CD14-positive monocyte (primary cell): ENCODE measurements at regions not wholly inside any gene's neighbourhood (a gene's known extent, or its start where the extent isn't known, plus 50 kb on each side); places are given as distances from the start of the nearest gene placed in this dataset.

Experiments used
- DNase-seq, 3 donors: peaks; one replicate each; pipeline ENCODE4 v3.0.0-alpha.2; 2011 to 2022
- H2AFZ ChIP-seq: 2 replicates; pipeline ENCODE4 v1.6.0; 2012; ENCODE audit warnings: mild to moderate bottlenecking, low read depth, low read length, inconsistent platforms; ENCODE audit not compliant: insufficient read depth, poor library complexity, severe bottlenecking
- H3K27ac ChIP-seq, 2 donors: 1 replicate in 1 of 2; 2 replicates in 1 of 2; pipeline ENCODE4 v1.5.1; 2012 to 2013; ENCODE audit warnings: low read length in 2 of 2, control low read depth in 1 of 2, inconsistent platforms in 1 of 2, low read depth in 1 of 2, mild to moderate bottlenecking in 1 of 2
- H3K27me3 ChIP-seq, 2 donors: one replicate each; pipeline versions ENCODE4 v1.6.0 to v1.6.1; 2011 to 2013; ENCODE audit warnings: low read length in 2 of 2; ENCODE audit not compliant: control insufficient read depth in 2 of 2, insufficient read depth in 2 of 2
- H3K36me3 ChIP-seq, 2 donors: replicated peaks in 1 of 2; 1 replicate in 1 of 2; 2 replicates in 1 of 2; pipeline versions ENCODE4 v1.5.1 to v1.6.1; 2012 to 2013; ENCODE audit warnings: low read length in 2 of 2, control low read depth in 1 of 2, inconsistent platforms in 1 of 2, mild to moderate bottlenecking in 1 of 2; ENCODE audit not compliant: insufficient read depth in 2 of 2, control insufficient read depth in 1 of 2
- H3K4me1 ChIP-seq, 2 donors: 1 replicate in 1 of 2; 2 replicates in 1 of 2; pipeline versions ENCODE4 v1.5.1 to v1.6.1; 2012 to 2013; ENCODE audit warnings: low read length in 2 of 2, control low read depth in 1 of 2, inconsistent platforms in 1 of 2, mild to moderate bottlenecking in 1 of 2, moderate library complexity in 1 of 2; ENCODE audit not compliant: insufficient read depth in 2 of 2, control insufficient read depth in 1 of 2
- H3K4me2 ChIP-seq: replicated peaks from 2 replicates; pipeline ENCODE3; 2012; ENCODE audit warnings: low read length, moderate library complexity, mild to moderate bottlenecking; ENCODE audit not compliant: poor library complexity, severe bottlenecking; ENCODE audit errors: extremely low read depth
- H3K4me3 ChIP-seq, 3 experiments: fragments of 200-600 bp in 1 of 3; sonication (generic) in 1 of 3; replicated peaks in 1 of 3; 1 replicate in 2 of 3; 2 replicates in 1 of 3; pipeline ENCODE4 v1.5.1; 2011 to 2013; ENCODE audit warnings: low read length in 3 of 3, mild to moderate bottlenecking in 3 of 3, control low read depth in 2 of 3, low read depth in 2 of 3, inconsistent platforms in 1 of 3, moderate library complexity in 1 of 3
- H3K79me2 ChIP-seq: 2 replicates; pipeline ENCODE4 v1.6.0; 2012; ENCODE audit warnings: mild to moderate bottlenecking, control low read depth, inconsistent platforms, low read length, moderate library complexity; ENCODE audit not compliant: insufficient read depth
- H3K9ac ChIP-seq: 2 replicates; pipeline ENCODE4 v1.6.0; 2017; ENCODE audit warnings: low read length, mild to moderate bottlenecking; ENCODE audit not compliant: insufficient read depth, poor library complexity, severe bottlenecking
- H3K9me3 ChIP-seq, 2 donors: replicated peaks in 1 of 2; 1 replicate in 1 of 2; 2 replicates in 1 of 2; pipeline versions ENCODE4 v1.5.1 to v1.6.1; 2012 to 2013; ENCODE audit warnings: low read length in 2 of 2, control low read depth in 1 of 2; ENCODE audit not compliant: control insufficient read depth in 1 of 2, insufficient read depth in 1 of 2
- H4K20me1 ChIP-seq: 2 replicates; pipeline ENCODE4 v1.6.0; 2012; ENCODE audit warnings: mild to moderate bottlenecking, low read length, control low read depth, moderate library complexity; ENCODE audit not compliant: insufficient read depth
- H3K27ac Mint-ChIP-seq, 7 donors: one replicate each; pipeline ENCODE4 v1.8.0; 2020; ENCODE audit warnings: mild to moderate bottlenecking in 7 of 7, mixed read lengths in 7 of 7, moderate library complexity in 6 of 7, inconsistent platforms in 2 of 7
- H3K27me3 Mint-ChIP-seq, 3 donors: one replicate each; pipeline ENCODE4 v1.8.0; 2021 to 2022; ENCODE audit warnings: low read depth in 3 of 3, mild to moderate bottlenecking in 3 of 3, mixed read lengths in 3 of 3, moderate library complexity in 3 of 3, inconsistent platforms in 1 of 3
- H3K36me3 Mint-ChIP-seq, 2 donors: one replicate each; pipeline ENCODE4 v1.8.0; 2020; ENCODE audit warnings: mixed read lengths in 2 of 2, inconsistent platforms in 1 of 2, mild to moderate bottlenecking in 1 of 2
- H3K4me1 Mint-ChIP-seq: one replicate; pipeline ENCODE4 v1.8.0; 2020; ENCODE audit warnings: mild to moderate bottlenecking, mixed read lengths
- H3K4me3 Mint-ChIP-seq, 2 donors: one replicate each; pipeline ENCODE4 v1.8.0; 2020; ENCODE audit warnings: mild to moderate bottlenecking in 2 of 2, mixed read lengths in 2 of 2, moderate library complexity in 1 of 2
- H3K9me3 Mint-ChIP-seq, 7 donors: one replicate each; pipeline ENCODE4 v1.8.0; 2020 to 2022; ENCODE audit warnings: mixed read lengths in 7 of 7, mild to moderate bottlenecking in 6 of 7, moderate library complexity in 6 of 7, inconsistent platforms in 2 of 7
- CTCF ChIP-seq: fragments of 200-600 bp; IDR thresholded peaks from one replicate; pipeline ENCODE4 v1.8.0; 2022; ENCODE audit warnings: antibody characterized with exemption, mild to moderate bottlenecking
- WGBS: methylation state at CpG from one replicate; pipeline ENCODE4 v1.1.5; 2013; ENCODE audit warnings: missing lambda C conversion rate; ENCODE audit not compliant: insufficient coverage; 5-methylcytosine and 5-hydroxymethylcytosine counted together
- intact Hi-C, 2 donors: fragments of 100-400 bp; cut with micrococcal nuclease; formaldehyde crosslinking; loops; one replicate each; pipeline versions ENCODE4 v1.15.0 to v1.15.1; 2023

- Mint-ChIP-seq H3K27ac (no peak overlapping the region), H3K4me3 (no peak overlapping the region), H3K9me3 (peaks cover 0 to 3% (median 0%) of the 10 kb centered on the region in 7 donors), H3K36me3 (no peaks in the 10 kb centered on the region), H3K4me1 (no peaks in the 10 kb centered on the region), H3K27me3 (no peaks in the 10 kb centered on the region)
- no peaks in the 10 kb centered on the region for H3K27me3 ChIP-seq
- H3K27ac ChIP-seq, result no peak overlapping the region
- intact Hi-C loops, result no loop called here
- H2AFZ ChIP-seq, result no peak overlapping the region
- no peaks in the 10 kb centered on the region for H4K20me1 ChIP-seq
- no peak for DNase-seq
- H3K4me1 ChIP-seq, result no peaks in the 10 kb centered on the region
- H3K4me2 ChIP-seq, result no peak overlapping the region
- no peak overlapping the region for H3K4me3 ChIP-seq
- H3K36me3 ChIP-seq, result no peaks in the 10 kb centered on the region
- H3K9ac ChIP-seq, result no peak overlapping the region
- no peaks in the 10 kb centered on the region for H3K9me3 ChIP-seq
- no peak for TF ChIP-seq CTCF
- no CpG with 5 or more reads among the region's 2 CpGs for WGBS
- no peaks in the 10 kb centered on the region for H3K79me2 ChIP-seq
Measured at GRCh38 chr4:156569535-156569934, 402.1 kb downstream of the PDGFC start.

DNA sequence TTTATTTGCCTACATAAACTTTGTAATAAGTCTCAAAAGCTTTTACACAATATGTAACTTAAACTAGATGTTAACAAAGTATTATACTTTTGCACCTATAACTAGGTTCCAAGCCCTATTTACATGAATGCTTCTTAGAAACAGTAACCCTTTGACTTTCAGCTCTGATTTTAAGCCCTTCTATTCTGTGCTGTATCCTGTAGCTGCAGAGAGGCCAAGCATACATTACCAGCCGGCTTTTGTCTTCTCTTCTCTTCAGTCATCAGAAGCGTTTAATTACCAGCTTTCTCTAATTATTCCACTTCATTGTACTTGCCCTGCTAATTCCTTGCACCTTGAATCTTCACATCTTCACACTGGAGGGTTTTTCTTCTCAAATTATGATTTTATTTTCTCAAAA lies 403.1 kb downstream of the PDGFC start:
- Histone ChIP-seq H3K27me3 (no peaks in the 10 kb centered on the region), H3K9ac (no peak overlapping the region), H3K4me1 (no peaks in the 10 kb centered on the region), H3K4me3 (no peak overlapping the region), H3K4me2 (no peak overlapping the region), H3K79me2 (no peaks in the 10 kb centered on the region), H3K27ac (no peak overlapping the region), H4K20me1 (no peaks in the 10 kb centered on the region), H3K36me3 (no peaks in the 10 kb centered on the region), H2AFZ (no peak overlapping the region), H3K9me3 (no peaks in the 10 kb centered on the region)
- WGBS, result 38% methylated on average over 2 of the region's 2 CpGs
- H3K27me3 Mint-ChIP-seq, result no peaks in the 10 kb centered on the region
- H3K9me3 Mint-ChIP-seq, result peaks cover 0 to 3% (median 0%) of the 10 kb centered on the region in 7 donors
- H3K4me3 Mint-ChIP-seq, result no peak overlapping the region
- H3K4me1 Mint-ChIP-seq, result no peaks in the 10 kb centered on the region
- no peak for TF ChIP-seq CTCF
- no peak for DNase-seq
- H3K27ac Mint-ChIP-seq, result no peak overlapping the region
- intact Hi-C loops, result no loop called here
- no peaks in the 10 kb centered on the region for H3K36me3 Mint-ChIP-seq
